ENCODE measurements at regions not wholly inside any gene's neighbourhood (a gene's known extent, or its start where the extent isn't known, plus 50 kb on each side); places are given as distances from the start of the nearest gene placed in this dataset.

DNA sequence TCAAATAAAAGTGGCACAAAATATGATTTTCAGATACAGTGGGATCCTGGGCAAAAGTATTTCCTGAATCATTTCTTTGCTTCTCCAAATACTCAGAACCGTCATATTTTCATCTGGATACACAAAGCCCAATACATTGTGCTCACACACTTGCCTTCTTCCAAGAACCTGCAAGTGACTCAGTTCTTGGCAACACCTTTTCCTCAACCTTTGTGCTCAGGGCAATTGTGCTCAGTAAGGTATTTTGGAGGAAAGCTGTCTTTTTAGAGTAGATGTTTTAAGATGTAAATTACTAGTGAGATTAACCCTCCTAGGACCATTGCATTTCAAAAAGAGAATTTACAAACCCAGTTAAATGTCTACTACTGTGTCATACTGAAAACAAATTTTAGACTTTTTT is 233.5 kb downstream of the EFNB2 start:
- no peak for TF ChIP-seq EZH2 (IDR thresholded peaks at IDR 0.05; ENCODE audit: low read length, unreplicated experiment)
- TF ChIP-seq EZH2phosphoT487 (IDR thresholded peaks at IDR 0.05; ENCODE audit: borderline replicate concordance, low read length): no peak
- TF ChIP-seq, protein P1, sequence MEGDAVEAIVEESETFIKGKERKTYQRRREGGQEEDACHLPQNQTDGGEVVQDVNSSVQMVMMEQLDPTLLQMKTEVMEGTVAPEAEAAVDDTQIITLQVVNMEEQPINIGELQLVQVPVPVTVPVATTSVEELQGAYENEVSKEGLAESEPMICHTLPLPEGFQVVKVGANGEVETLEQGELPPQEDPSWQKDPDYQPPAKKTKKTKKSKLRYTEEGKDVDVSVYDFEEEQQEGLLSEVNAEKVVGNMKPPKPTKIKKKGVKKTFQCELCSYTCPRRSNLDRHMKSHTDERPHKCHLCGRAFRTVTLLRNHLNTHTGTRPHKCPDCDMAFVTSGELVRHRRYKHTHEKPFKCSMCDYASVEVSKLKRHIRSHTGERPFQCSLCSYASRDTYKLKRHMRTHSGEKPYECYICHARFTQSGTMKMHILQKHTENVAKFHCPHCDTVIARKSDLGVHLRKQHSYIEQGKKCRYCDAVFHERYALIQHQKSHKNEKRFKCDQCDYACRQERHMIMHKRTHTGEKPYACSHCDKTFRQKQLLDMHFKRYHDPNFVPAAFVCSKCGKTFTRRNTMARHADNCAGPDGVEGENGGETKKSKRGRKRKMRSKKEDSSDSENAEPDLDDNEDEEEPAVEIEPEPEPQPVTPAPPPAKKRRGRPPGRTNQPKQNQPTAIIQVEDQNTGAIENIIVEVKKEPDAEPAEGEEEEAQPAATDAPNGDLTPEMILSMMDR (conservative IDR thresholded peaks at IDR 0.05; ENCODE audit: low read depth, low read length): no peak
